ENCODE measurements at regions not wholly inside any gene's neighbourhood (a gene's known extent, or its start where the extent isn't known, plus 50 kb on each side); places are given as distances from the start of the nearest gene placed in this dataset.

DNA sequence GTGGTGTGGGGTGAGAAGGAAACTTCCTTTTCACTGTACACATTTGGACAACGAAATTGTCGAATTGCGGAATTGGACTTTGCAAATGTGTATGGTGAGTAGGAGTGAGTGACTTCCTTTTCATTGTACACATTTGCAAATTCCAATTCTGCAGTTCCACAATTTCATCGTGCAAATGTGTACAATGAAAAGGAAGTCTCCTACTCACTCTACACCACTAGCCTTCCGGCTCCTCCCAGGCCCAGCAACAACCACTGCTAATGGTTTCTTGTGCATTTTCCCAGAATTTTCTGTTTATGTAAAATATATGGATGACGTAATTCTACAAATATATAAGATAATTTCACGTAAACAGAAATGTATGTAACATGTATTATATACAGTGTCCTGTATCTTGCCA lies 118.5 kb downstream of the ARL4A start:
- TF ChIP-seq POLR2A (IDR thresholded peaks at IDR 0.05; ENCODE audit: low read depth, low read length) = no peak
- TF ChIP-seq POLR2AphosphoS5 (IDR thresholded peaks at IDR 0.05; ENCODE audit: insufficient read depth, low read depth, low read length) = no peak
- TF ChIP-seq, protein P1, sequence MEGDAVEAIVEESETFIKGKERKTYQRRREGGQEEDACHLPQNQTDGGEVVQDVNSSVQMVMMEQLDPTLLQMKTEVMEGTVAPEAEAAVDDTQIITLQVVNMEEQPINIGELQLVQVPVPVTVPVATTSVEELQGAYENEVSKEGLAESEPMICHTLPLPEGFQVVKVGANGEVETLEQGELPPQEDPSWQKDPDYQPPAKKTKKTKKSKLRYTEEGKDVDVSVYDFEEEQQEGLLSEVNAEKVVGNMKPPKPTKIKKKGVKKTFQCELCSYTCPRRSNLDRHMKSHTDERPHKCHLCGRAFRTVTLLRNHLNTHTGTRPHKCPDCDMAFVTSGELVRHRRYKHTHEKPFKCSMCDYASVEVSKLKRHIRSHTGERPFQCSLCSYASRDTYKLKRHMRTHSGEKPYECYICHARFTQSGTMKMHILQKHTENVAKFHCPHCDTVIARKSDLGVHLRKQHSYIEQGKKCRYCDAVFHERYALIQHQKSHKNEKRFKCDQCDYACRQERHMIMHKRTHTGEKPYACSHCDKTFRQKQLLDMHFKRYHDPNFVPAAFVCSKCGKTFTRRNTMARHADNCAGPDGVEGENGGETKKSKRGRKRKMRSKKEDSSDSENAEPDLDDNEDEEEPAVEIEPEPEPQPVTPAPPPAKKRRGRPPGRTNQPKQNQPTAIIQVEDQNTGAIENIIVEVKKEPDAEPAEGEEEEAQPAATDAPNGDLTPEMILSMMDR (IDR thresholded peaks at IDR 0.05; ENCODE audit: extremely low read depth in 1 of 2, insufficient read depth in 1 of 2, low read depth in 1 of 2, low read length in 2 of 2) = no peak

All from endothelial cell of umbilical vein (primary cell).